Islet of Langerhans (tissue), 1 donor: ENCODE measurements at regions not wholly inside any gene's neighbourhood (a gene's known extent, or its start where the extent isn't known, plus 50 kb on each side); places are given as distances from the start of the nearest gene placed in this dataset.
A peak's percentile ranks its signal among the peaks of the same experiment; 100 is the strongest.

Experiments used
- FAIRE-seq: peaks from one replicate; lab custom pipeline; 2011; peaks lifted over from hg19 to GRCh38; lab: Jason Lieb, UNC

DNA sequence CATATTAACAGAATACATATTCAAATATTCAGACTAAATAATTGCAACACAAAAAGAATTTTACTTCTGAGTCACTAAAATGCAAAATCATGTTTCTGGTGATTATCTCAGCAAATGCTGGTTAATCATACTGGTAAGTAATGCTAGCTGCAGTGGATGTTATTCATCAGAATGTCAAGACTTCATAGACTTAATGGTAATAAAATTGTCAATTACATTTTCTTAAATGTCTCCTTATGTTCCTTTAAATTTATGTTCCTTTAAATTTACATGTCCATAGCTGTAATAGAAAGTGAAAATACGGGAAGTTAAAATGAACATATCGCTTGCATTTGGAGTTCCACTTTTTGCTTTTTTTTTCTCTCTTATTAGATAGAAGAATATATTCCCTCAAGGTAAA is 853.0 kb downstream of the SLITRK6 start:
- no peak for FAIRE-seq

DNA sequence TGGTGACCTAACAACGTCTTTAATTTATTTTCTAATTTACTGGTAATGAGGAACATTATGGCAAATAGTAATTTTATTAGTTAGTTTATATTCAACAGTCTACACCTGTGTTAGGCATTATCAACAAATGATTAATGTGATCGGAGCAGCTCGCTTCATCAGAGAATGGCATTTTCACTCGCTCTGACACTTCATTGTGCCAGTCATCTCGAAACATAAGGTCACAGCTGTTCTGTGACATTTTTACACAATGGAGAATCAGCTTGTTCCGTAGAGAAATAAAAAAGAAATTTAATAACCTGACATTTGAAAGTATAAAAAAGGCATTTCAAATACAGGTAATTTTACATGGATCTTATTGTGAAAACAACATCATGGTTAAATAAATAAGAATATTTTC is 858.4 kb downstream of the SLITRK6 start:
- no peak for FAIRE-seq

DNA sequence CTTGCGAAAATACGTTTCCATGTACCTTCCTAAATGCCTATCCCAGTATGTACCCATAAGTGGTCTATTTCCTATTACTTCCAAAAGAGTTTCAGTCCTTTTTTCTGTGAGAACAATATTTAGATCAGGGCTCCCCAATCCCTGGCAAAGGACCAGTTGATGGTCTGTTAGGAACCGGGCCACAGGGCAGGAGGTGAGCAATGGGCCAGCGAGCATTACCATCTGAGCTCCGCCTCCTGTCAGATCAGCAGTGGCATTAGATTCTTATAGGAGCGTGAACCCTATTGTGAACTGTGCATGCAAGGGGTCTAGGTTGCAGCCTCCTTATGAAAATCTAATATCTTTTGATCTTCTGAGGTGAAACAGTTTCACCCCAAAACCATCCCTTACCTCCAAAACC is 859.1 kb downstream of the SLITRK6 start:
- no peak for FAIRE-seq

DNA sequence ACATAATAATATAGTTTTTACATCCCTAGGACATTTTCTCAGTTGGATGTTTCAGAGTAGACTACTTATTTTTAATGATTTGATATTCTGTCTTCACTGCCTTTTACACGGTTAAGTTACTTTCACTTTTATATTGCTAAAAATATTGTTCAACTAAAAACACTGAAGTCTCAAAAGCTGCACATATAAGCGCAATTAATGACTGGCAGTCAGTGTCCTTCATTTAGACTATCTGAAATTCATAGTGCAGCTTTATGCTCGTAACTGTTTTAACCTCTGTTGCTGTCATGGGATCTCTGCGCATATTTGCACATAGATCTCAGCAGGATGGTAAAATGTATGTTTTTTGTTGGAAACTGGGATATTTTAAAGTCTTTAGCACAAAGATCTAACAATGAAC is 864.3 kb downstream of the SLITRK6 start:
- no peak for FAIRE-seq

DNA sequence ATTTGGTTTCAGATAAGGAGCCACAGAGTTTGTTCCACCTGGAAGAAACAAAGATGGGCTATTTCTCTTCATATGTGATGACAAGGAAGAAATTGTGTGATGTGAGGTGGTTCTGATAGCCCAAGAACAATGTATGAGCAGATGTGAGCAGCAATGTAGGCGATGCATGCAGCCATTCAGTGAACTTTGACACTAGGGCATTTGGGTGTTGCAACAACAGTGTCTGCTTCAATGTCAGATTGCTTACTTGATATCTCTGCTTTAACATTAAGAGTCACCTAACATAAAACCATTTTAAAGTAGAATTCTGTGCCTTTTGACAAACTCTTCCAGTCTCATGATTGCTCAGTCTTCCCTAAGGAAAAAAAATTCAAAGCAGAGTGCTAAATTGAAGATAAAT is 865.4 kb downstream of the SLITRK6 start:
- FAIRE-seq, result no peak

DNA sequence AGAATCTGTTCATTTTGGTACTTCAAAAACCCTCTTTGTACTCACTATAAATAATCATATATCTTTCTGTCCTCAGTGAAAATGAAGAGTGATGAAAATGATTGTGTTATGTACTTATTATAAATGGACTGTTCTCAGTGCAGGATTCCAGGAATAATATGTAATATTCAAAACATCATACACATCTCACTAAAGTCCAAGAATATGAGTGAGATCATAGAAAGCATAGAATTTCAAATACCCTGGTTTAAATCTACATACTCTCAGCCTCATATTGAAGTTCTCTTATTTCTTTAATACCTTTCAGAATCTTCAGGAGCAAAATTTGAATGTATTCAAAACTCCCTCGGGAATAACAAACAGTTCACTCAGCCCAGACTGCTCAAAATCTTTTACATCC is 868.0 kb downstream of the SLITRK6 start:
- FAIRE-seq, result no peak

DNA sequence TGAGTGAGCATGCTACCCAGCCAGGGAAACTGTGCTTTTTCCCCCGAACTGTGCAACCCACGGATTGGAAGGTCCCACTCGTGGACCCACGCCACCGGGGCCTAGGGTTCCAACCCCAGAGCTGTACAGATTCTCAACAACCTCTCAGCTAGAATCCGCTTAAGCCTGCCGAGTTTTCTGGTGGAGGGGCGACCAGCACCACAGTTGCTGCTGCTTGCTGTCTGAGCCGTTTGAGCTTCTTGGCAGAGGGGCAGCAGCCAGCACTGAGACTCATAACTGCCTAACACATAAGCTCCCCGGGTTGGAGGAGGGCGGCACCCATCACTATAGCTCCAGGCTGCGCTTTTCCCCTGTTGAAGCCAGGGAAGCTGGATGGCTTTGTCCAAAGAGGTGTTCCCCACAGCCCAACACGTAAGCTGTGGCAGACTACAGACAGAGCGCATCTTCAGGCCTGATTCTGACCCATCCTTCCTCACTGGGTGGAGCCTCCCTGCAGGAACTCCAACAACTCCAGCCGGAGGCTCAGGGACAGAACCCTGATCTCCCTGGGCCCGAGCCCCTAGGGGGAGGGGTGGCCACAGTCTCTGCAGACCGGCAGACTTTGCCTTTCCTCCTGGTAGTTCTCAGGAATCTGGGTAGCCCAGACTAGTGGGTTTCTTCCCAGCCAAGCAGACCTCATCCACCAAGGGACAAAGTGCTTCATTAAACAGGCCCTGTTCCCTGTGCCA is 871.6 kb downstream of the SLITRK6 start:
- FAIRE-seq, result no peak

DNA sequence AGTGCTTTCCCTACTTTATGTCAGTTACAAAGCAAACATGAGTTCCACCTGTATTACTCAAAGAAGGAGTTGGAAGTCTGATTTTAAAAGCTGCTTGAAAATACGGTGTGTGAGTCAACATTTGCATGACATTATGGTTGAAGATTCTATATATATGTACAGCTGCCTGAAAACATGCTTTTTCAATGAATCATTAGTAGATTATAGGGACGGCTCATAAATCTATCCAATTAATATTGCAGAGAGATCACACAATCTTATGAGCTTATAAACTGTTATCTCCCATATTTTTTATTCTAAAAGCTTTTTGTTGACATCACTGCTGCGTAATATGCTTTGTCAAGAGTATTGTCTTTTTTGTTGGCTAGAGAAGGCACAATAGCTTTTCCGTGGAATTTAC is 873.8 kb downstream of the SLITRK6 start:
- FAIRE-seq, result no peak

DNA sequence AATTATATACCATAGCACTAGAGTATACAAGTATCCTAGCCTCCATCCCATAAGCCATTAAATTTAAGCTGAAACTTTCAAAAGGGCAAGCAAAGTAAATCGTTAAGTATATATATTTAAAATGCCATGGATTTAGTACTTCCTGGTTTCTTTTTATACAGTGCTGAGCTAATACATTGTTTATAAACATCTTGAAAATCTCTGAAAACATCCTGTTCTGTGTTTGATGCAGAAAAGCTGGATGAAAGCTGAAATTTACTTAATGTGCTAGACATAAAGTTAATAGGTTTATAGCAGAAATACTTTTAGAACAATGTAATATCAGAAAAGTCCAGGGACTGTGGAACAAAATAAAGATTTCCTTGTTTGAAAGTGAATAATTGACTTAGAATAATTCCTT is 875.4 kb downstream of the SLITRK6 start:
- FAIRE-seq, result peak; percentile 53

DNA sequence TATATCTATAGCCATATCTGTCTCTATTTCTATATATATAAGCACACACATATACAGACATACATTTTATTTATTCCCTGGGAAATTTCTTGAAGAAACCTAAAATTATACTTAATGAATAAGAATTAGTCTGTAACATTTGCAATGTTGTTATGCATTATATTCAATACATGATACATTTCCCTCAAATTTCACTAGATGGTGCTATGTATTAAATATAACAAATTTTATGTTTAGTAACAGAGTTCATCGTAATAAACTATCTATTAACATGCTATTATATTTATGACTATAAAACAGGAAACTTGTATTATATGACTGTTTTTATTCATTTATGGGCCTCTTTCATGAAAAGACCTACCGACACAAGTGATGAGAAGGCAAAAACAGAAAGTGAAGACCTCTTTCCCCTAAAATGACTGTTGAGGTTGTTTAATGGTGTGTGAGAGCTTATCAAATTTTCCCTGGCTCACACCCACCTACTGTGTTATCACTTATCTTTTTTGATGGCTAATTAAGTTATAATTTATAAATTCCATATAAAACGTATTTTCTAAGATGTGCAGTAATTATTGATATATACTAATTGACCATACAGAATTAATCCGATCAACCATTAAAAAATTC is 881.9 kb downstream of the SLITRK6 start:
- peak; percentile 99 for FAIRE-seq

DNA sequence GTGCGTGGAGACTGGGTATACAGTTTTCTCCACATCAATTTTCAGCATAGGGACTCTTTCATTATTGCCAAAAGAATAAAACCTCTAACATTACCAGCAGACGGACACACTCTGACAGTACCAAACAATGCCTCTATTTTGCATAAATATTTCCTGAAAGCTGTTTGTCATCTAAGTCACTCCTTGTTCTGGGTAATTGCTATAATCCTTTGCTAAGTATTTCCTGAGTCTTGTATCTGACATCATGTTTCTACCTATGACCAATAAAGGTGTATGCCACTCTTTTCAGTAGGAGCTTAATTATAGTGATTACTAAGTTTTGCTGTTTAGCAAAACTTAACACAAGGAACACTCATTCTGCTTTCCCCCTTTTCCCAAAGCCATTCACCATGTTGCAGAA is 886.5 kb downstream of the SLITRK6 start:
- no peak for FAIRE-seq

DNA sequence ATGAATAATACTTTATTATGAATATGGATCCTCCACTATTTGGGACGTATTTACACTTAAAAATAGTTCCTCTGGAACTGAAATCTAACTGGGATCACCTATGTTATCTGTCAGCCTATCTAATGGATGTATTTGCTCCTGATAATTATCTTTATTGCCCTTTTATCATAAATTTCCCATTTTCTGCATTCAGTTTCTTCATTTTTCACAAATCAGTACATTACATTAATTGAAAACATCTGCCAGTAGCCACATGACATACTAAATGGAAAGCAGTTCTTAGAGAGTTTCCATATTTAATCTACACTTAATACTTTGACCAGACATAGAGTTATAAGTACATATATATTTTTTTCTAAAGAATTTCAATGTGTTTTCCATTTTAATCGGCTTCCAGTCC is 888.8 kb downstream of the SLITRK6 start:
- FAIRE-seq, result no peak

DNA sequence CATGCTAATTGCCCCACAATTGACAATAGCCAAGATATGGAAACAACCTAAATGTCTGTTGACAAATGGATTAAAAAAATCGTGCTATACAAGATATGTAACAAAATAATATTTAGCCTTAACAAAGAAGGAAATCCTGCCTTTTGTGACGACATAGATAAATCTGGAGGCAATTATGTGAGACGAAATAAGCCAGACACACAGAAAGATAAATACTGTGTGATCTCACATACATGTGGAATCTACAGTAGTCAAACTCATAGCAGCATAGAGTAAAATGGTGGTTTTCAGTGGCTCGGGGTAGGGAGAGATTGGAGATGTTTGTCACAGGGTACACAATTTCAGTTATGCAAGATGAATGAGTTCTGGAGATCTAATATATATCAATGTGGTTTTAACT is 895.8 kb downstream of the SLITRK6 start:
- FAIRE-seq, result no peak

DNA sequence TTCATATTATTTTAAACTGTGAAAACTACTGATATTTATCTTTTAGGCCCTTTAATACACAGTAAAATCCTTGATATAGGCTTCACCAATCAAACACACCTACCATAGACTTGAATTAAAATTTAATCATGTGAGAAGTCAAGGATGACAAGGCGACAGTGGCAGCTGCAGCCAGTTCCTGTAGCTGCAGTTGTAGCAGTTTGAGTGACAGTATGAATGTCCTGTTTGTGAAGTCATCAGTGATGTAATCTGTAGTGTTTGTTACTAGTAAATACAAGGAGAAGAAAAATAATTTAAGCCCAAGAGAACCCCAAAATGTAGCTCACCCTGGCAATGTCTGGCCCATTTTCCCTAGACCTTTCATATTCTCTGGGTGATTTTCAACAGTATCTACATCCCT is 897.0 kb downstream of the SLITRK6 start:
- no peak for FAIRE-seq

DNA sequence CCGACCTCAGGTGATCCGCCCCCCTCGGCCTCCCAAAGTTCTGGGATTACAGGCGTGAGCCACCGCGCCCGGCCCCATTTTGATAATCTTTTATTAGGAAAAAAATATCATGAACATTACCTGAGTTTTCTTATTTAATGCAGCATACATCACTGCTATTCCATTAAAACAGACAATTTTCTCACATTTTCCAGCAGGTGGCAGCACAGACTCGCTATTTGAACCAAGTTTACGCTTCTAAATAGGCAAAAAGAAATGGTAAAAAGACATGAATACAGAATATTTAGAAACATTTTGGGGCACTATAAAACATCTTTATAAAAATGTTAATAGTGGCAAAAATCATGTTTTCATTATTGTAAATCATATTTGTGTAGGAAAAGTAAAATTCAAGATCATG is 903.1 kb downstream of the SLITRK6 start:
- FAIRE-seq, result peak; percentile 98

DNA sequence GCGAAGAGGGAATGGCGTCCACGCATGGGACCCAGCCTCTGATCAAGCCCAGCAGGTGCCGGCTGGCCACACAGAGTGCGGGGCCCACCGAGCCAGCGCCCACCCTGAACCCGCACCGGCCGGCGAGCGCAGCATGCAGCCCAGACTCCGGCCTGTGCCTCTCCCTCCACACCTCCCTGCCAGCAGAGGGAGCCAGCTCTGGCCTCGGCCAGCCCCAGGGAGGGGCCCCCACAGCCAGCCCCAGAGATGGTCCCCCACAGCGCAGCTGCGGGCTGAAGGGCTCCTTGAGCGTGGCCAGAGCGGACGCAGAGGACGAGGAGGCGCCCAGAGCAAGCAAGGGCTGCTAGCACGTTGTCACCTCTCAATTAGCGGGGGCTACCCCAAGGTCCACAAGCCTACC is 904.5 kb downstream of the SLITRK6 start:
- FAIRE-seq, result no peak

DNA sequence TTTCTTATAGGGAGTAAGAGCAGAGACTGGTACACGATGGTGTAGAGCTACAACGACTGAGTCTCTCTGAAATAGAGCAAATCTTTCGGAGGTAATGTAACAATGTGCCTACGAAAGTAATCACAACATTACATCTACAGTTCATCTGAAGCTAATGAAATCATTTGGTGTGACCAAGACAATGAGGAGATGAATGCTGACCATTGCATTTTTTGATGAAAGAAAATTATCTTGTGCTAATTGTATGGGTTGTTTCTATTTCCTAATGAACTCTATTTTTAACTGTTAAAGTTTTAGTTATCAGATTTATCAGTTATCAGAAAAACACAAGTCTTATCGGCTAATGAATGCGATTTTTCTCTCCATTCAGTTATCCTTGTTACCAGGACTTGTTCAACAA is 913.4 kb downstream of the SLITRK6 start:
- FAIRE-seq, result no peak

DNA sequence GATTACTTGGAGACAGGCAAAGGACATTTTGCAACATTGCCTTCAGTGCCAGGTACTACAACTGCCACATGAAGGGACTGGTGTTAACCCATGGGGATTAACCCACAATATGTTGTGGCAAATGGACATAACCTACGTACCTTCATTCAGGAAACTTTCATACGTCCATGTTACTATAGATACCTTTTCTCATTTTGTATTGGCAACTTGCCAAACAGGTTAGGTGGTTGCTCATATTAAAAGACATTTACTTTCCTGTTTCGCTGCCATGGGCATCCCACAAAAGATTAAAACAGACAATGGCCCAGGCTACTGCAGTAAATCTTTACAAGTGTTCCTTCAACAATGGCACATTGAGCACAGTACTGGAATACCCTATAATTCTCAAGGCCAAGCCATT is 925.3 kb downstream of the SLITRK6 start:
- no peak for FAIRE-seq

DNA sequence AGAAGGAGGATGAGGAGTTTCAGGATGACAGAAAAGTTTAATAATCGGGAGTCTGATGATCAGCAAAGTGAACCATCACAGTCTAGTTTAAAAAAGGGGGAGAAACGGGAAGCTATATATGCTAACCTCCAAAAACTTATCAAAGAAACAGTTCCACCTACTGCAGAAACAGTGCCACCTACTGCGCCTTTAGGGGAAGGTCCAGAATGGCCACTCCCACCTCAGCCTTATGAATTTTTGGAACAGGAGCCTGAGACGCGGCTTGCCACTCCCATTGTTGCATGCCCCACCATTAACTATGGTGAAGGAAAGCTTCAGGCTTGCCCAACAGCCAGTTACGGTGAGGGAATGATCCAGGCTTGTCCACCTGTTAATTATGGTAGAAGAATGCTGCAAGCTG is 929.0 kb downstream of the SLITRK6 start:
- no peak for FAIRE-seq

DNA sequence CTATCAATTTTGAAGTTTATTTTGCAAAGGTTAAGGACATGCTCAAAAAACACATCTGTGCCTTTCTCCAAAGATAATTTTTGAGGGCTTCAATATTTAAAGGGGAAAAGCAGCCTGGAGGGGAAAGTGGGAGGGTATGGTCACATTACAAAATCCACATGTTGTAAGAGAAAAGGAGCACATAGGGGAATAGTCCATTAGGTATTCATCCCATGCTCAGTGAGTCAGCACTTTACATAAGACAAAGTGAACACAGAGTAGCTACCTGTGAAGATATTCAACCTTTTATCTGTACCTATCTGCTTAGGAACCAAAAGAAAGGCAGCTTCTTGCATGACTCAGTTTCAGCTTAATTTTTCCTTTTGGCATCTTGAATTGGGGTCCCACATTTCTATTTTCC is 932.0 kb downstream of the SLITRK6 start:
- no peak for FAIRE-seq

DNA sequence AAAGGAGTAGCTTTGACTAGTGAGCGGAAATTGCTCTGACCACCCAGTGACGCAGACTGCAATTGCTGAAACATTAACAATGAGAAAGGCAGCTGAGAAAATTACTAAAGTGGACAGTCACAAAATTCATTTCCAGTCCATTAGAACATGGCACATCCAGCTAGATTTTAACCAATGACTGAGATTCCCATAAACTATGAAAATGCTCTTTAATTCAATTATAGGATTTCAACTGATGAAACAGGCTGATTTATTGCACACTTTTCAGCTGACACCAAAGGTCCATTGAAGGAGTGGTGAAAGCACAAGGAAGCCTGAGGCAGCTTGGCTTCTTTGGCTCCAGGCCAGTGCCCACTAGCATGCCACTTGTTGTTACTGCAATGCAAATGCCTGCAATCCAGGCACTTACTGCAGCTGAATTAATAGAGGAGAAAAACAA is 933.4 kb downstream of the SLITRK6 start:
- no peak for FAIRE-seq

DNA sequence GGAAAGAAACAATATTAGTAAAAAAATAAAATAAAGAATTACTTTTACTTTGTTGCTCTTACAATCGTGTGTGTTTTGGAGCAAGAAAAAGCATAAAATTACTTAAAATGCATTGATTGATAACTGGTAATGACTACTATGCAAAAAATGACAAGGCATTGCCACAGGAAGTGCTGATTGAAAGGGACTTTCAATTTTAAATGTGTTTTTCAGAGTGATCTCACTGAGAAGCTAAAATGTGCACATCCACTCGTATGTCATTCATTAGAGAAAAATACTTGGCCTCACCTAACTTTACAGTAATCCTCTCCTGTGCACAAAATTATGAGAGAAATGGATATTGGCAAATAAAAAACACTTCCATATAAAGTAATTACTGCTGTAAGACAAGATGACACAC is 934.9 kb downstream of the SLITRK6 start:
- no peak for FAIRE-seq

DNA sequence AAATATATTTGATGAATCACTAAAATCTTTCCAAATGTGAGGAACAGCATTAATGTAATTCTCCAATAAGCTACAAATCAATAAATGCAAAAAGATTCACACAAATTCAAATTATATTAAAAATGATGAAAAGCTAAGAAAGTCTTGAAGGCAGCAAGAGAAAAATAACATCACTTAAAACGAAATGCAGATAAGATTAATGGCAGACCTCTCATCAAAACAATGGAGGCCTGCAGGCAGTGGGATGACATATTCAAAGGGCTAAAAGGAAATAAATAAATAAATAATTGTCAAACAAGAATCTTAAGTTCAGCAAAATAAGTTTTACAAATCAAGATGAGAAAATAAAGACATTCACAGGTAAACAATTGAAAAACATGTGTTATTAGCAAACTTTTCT is 952.1 kb downstream of the SLITRK6 start:
- FAIRE-seq, result no peak

DNA sequence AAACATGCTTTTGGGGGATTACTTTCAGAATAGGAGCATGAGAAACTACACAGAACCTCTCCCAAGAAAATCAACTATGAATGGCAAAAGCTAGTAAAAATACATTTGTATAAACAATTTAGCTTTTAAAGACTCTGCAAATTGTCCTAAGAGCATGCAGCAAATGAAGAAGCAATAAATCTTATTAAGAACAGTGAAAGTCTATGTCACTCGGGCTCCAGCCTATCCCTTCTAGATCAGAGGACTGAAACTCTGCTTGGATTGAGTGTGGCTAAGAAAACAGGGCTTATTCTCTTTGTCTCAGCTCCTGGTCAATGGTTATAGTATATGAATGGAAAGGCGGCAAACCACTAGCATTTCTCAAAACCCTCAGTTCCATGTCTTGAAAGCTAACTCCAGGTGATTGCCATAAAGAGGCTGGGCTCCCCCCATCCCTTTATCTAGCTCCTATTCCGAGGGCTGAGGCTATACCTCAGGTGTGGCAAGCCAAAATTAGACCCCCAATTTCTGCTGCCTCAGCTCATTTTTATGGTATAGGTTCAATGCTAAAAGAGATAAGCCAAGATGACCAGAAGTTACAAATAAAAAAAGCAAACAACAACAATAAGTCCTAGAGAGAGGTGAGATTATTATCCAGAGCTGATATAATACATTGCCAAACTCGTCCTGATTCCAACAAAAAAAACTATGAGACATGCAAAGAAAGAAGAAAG is 953.2 kb downstream of the SLITRK6 start:
- no peak for FAIRE-seq
